Activated CD4-positive, alpha-beta T cell treated with anti-CD3 and anti-CD28 coated beads, Interleukin-2, amount 10 ng/mL, durations not matched to agents 7 days and 5 days (primary cell): ENCODE measurements at regions not wholly inside any gene's neighbourhood (a gene's known extent, or its start where the extent isn't known, plus 50 kb on each side); places are given as distances from the start of the nearest gene placed in this dataset.

ENCODE experiments used
- CTCF ChIA-PET: fragments of 350-600 bp; sonication (Branson Sonifier 250); formaldehyde crosslinking; loops from one replicate; lab custom pipeline; 2021; ENCODE audit warnings: antibody characterized with exemption; lab: Charles Lee
- POLR2A ChIA-PET: fragments of 350-600 bp; sonication (Branson Sonifier 250); formaldehyde crosslinking; loops from one replicate; lab custom pipeline; 2021; ENCODE audit warnings: antibody characterized with exemption; lab: Charles Lee
- DNase-seq: peaks from one replicate; pipeline ENCODE4 v3.0.0-alpha.2; 2020
- H3K27ac Mint-ChIP-seq: one replicate; pipeline ENCODE4 v1.8.0; 2021; ENCODE audit warnings: mild to moderate bottlenecking, moderate library complexity, mixed read lengths
- H3K27me3 Mint-ChIP-seq: one replicate; pipeline ENCODE4 v1.8.0; 2021; ENCODE audit warnings: mixed read lengths
- H3K36me3 Mint-ChIP-seq: one replicate; pipeline ENCODE4 v1.8.0; 2021; ENCODE audit warnings: low read depth, mixed read lengths
- H3K4me1 Mint-ChIP-seq: one replicate; pipeline ENCODE4 v1.8.0; 2021; ENCODE audit warnings: mixed read lengths
- H3K4me3 Mint-ChIP-seq: one replicate; pipeline ENCODE4 v1.8.0; 2021; ENCODE audit warnings: mild to moderate bottlenecking, moderate library complexity, mixed read lengths
- H3K9me3 Mint-ChIP-seq: one replicate; pipeline ENCODE4 v1.8.0; 2021; ENCODE audit warnings: mixed read lengths

GRCh38 chr11:64492561-64492960 lies 63.2 kb upstream of the SLC22A11 start:
- ChIA-PET CTCF (no interaction called here), POLR2A (no interaction called here)
- Mint-ChIP-seq H3K27ac (no peak overlapping the region), H3K27me3 (peaks cover 22% of the 10 kb centered on the region), H3K4me1 (peaks cover 4% of the 10 kb centered on the region), H3K9me3 (no peaks in the 10 kb centered on the region), H3K4me3 (no peak overlapping the region), H3K36me3 (no peaks in the 10 kb centered on the region)
- no peak for DNase-seq

GRCh38 chr11:64498136-64498535 lies 57.6 kb upstream of the SLC22A11 start:
- Mint-ChIP-seq H3K27me3 (peaks cover 14% of the 10 kb centered on the region), H3K9me3 (no peaks in the 10 kb centered on the region), H3K27ac (no peak overlapping the region), H3K4me1 (peaks cover 2% of the 10 kb centered on the region), H3K36me3 (no peaks in the 10 kb centered on the region), H3K4me3 (no peak overlapping the region)
- ChIA-PET POLR2A (no interaction called here), CTCF (no interaction called here)
- DNase-seq = no peak

DNA sequence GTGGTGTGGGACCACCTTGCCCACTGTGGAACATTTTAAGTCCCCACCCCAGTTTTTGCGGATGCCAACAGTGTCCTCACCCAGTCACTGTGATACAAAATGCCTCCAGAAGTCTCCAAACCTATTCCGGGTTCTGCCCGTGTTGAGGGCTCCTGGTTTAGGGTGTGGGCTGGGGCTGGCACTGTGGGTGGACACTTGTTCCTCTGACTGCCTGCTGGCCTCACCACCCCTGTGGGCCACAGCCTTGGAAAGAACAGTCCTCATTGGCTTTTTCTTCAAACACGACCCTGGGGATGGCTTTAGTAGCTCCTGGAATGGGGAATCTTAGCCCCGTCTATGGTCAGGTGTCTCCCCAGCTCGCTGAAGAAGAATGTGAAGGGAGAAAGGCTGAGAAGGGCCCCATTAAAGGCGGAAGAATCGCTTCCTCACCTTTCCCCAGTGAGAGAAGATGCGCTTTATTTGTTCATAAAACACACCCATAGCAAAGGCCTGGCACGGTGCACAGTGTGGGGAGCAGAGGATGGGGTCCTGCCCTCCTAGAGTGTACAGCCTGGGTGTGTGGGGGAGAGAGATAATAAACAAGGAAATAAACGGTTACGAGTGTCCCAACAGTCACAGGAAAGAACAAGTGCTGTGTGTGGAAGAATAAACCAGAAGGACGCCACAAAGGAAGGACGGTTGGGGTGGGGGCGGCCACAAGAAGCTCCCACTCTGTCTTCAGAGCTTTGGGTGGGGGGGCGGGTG lies 56.3 kb upstream of the SLC22A11 start:
- H3K36me3 Mint-ChIP-seq = no peaks in the 10 kb centered on the region
- ChIA-PET POLR2A (no interaction called here), CTCF (interaction anchor here (0.6 kb wide), 1 partner anchor 189 kb away, joined by 4 read pairs; no protein-coding TSS in a partner anchor)
- peaks cover 2% of the 10 kb centered on the region for H3K4me1 Mint-ChIP-seq
- no peak overlapping the region for H3K4me3 Mint-ChIP-seq
- H3K9me3 Mint-ChIP-seq = no peaks in the 10 kb centered on the region
- H3K27me3 Mint-ChIP-seq = peaks cover 11% of the 10 kb centered on the region
- no peak for DNase-seq
- H3K27ac Mint-ChIP-seq = no peak overlapping the region

DNA sequence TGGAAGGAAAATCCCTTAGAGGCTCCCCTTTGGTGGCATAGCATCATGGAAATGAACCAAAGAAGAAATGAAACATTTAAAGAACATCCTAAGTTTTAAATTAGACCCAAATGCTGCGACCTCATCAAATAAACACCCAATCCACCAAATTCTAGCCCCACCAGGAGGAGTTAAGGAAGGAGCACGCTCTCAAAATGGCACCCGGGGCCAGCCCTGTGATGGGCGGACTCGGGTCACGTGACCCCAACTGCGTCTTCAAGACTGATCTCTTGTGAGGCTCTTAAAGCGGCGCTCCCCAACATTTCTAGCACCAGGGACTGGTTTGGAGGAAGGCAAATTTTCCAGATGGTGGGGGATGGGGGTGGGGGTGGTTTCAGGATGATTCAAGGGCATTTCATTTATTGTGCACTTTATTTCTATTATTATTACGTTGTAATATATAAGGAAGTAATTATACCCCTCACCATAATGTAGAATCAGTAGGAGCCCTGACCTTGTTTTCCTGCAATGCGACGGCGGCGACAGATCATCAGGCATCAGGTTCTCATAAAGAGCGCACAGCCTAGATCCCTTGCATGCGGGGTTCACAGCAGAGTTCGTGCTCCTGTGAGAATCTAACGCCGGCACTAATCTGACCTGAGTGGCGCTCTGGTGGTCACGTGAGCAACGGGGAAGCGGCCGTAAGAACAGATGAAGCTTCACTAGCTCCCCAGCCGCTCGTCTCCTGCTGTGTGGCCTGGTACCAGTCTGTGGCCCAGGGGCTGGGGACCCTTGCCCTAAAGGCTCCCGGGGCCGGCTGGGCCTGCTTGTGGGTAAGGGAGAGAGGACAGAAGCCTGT lies 55.3 kb upstream of the SLC22A11 start:
- Mint-ChIP-seq H3K4me3 (no peak overlapping the region), H3K27ac (no peak overlapping the region), H3K9me3 (no peaks in the 10 kb centered on the region), H3K4me1 (peaks cover 2% of the 10 kb centered on the region), H3K36me3 (no peaks in the 10 kb centered on the region), H3K27me3 (peaks cover 13% of the 10 kb centered on the region)
- ChIA-PET POLR2A (no interaction called here), CTCF (no interaction called here)
- DNase-seq = no peak

GRCh38 chr11:64501500-64502427 lies 54.0 kb upstream of the SLC22A11 start:
- Mint-ChIP-seq H3K9me3 (no peaks in the 10 kb centered on the region), H3K27me3 (peaks cover 15% of the 10 kb centered on the region), H3K36me3 (no peaks in the 10 kb centered on the region), H3K4me3 (no peak overlapping the region), H3K27ac (no peak overlapping the region), H3K4me1 (peaks cover 2% of the 10 kb centered on the region)
- no peak for DNase-seq
- POLR2A ChIA-PET = no interaction called here
- CTCF ChIA-PET = no interaction called here

GRCh38 chr11:64502634-64503033 lies 53.1 kb upstream of the SLC22A11 start:
- DNase-seq = no peak
- Mint-ChIP-seq H3K4me1 (peaks cover 2% of the 10 kb centered on the region), H3K36me3 (no peaks in the 10 kb centered on the region), H3K9me3 (no peaks in the 10 kb centered on the region), H3K27me3 (peaks cover 18% of the 10 kb centered on the region), H3K4me3 (no peak overlapping the region), H3K27ac (no peak overlapping the region)
- ChIA-PET POLR2A (no interaction called here), CTCF (no interaction called here)

- ChIA-PET CTCF (interaction anchor here (0.9 kb wide), 1 partner anchor 54 kb away, joined by 3 read pairs; no protein-coding TSS in a partner anchor), POLR2A (no interaction called here)
- Mint-ChIP-seq H3K27me3 (peaks cover 14% of the 10 kb centered on the region), H3K27ac (no peak overlapping the region), H3K36me3 (no peaks in the 10 kb centered on the region), H3K4me3 (no peak overlapping the region), H3K4me1 (peaks cover 2% of the 10 kb centered on the region), H3K9me3 (no peaks in the 10 kb centered on the region)
- no peak for DNase-seq
Observed at GRCh38 chr11:64503186-64503753, 52.5 kb upstream of the SLC22A11 start.

- H3K4me1 Mint-ChIP-seq = no peaks in the 10 kb centered on the region
- H3K27ac Mint-ChIP-seq = no peak overlapping the region
- ChIA-PET POLR2A (no interaction called here), CTCF (interaction anchor here (1.3 kb wide), 1 partner anchor 17 kb away, joined by 3 read pairs; no protein-coding TSS in a partner anchor)
- no peaks in the 10 kb centered on the region for H3K9me3 Mint-ChIP-seq
- peaks cover 8% of the 10 kb centered on the region for H3K27me3 Mint-ChIP-seq
- H3K4me3 Mint-ChIP-seq = no peak overlapping the region
- no peak for DNase-seq
- no peaks in the 10 kb centered on the region for H3K36me3 Mint-ChIP-seq
Observed at GRCh38 chr11:64504999-64505398, 50.7 kb upstream of the SLC22A11 start.
